IMR-90 (cell line): ENCODE measurements at regions not wholly inside any gene's neighbourhood (a gene's known extent, or its start where the extent isn't known, plus 50 kb on each side); places are given as distances from the start of the nearest gene placed in this dataset.

Source experiments
- CTCF ChIP-seq: conservative IDR thresholded peaks from 2 replicates; pipeline ENCODE4 v1.5.1; 2012; ENCODE audit warnings: mild to moderate bottlenecking, low read depth, low read length, improper control_type of control experiment
- ELK1 ChIP-seq: fragments of 150-350 bp; IDR thresholded peaks from 2 replicates; pipeline ENCODE4 v1.6.1; 2016; ENCODE audit warnings: low read depth, mild to moderate bottlenecking, low read length, moderate library complexity, borderline replicate concordance
- MAFK ChIP-seq: IDR thresholded peaks from 2 replicates; pipeline ENCODE4 v1.6.1; 2012; ENCODE audit warnings: low read depth, low read length, improper control_type of control experiment
- POLR2A ChIP-seq: IDR thresholded peaks from 2 replicates; pipeline ENCODE4 v1.6.1; 2012; ENCODE audit warnings: mild to moderate bottlenecking, low read depth, low read length
- RFX5 ChIP-seq: IDR thresholded peaks from 2 replicates; pipeline ENCODE4 v1.8.0; 2012; ENCODE audit warnings: low read depth, mild to moderate bottlenecking, low read length, moderate library complexity

- TF ChIP-seq CTCF (no peak), RFX5 (no peak), POLR2A (no peak), MAFK (no peak), ELK1 (no peak)
Observed at GRCh38 chr5:124839371-124839998, 93.0 kb upstream of the ZNF608 start.
